Kidney epithelial cell (primary cell): ENCODE measurements at regions not wholly inside any gene's neighbourhood (a gene's known extent, or its start where the extent isn't known, plus 50 kb on each side); places are given as distances from the start of the nearest gene placed in this dataset.

Source experiments
- DNase-seq: peaks from one replicate; pipeline ENCODE4 v3.0.0-alpha.2; 2010; ENCODE audit warnings: low read depth
- H3K27me3 ChIP-seq: 2 replicates; pipeline ENCODE4 v1.6.0; 2011; ENCODE audit warnings: low read length; ENCODE audit not compliant: control insufficient read depth, insufficient read depth
- H3K36me3 ChIP-seq: 2 replicates; pipeline ENCODE4 v1.5.1; 2011; ENCODE audit warnings: low read length; ENCODE audit not compliant: control insufficient read depth, insufficient read depth
- H3K4me3 ChIP-seq: 2 replicates; pipeline ENCODE4 v1.5.1; 2011; ENCODE audit warnings: low read depth, mild to moderate bottlenecking, control low read depth, low read length
- CTCF ChIP-seq: IDR thresholded peaks from 2 replicates; pipeline ENCODE4 v1.5.1; 2011; ENCODE audit warnings: mild to moderate bottlenecking, moderate library complexity, low read length, control low read depth, inconsistent platforms; ENCODE audit not compliant: insufficient read depth, poor library complexity, severe bottlenecking

GRCh38 chr7:121541457-121541856, 145.3 kb upstream of the FAM3C start:
- no peak for TF ChIP-seq CTCF
- Histone ChIP-seq H3K27me3 (no peaks in the 10 kb centered on the region), H3K36me3 (peaks cover 1% of the 10 kb centered on the region), H3K4me3 (no peak overlapping the region)
- no peak for DNase-seq

- Histone ChIP-seq H3K4me3 (no peak overlapping the region), H3K36me3 (peaks cover 1% of the 10 kb centered on the region), H3K27me3 (no peaks in the 10 kb centered on the region)
- no peak for DNase-seq
- no peak for TF ChIP-seq CTCF
Measured at GRCh38 chr7:121540138-121540537, 144.0 kb upstream of the FAM3C start.

- no peak overlapping the region for H3K4me3 ChIP-seq
- no peaks in the 10 kb centered on the region for H3K27me3 ChIP-seq
- TF ChIP-seq CTCF: no peak
- H3K36me3 ChIP-seq: peaks cover 1% of the 10 kb centered on the region
- DNase-seq: no peak
Measured at GRCh38 chr7:121537031-121537430, 140.9 kb upstream of the FAM3C start.

- no peak for DNase-seq
- Histone ChIP-seq H3K4me3 (no peak overlapping the region), H3K27me3 (no peaks in the 10 kb centered on the region), H3K36me3 (no peaks in the 10 kb centered on the region)
- no peak for TF ChIP-seq CTCF
Measured at GRCh38 chr7:121531175-121532070, 135.3 kb upstream of the FAM3C start.

GRCh38 chr7:121530227-121531174, 134.4 kb upstream of the FAM3C start:
- no peak overlapping the region for H3K4me3 ChIP-seq
- H3K27me3 ChIP-seq: no peaks in the 10 kb centered on the region
- no peaks in the 10 kb centered on the region for H3K36me3 ChIP-seq
- peak; percentile 100 for DNase-seq
- TF ChIP-seq CTCF: no peak
